22Rv1 (cell line): ENCODE measurements at regions not wholly inside any gene's neighbourhood (a gene's known extent, or its start where the extent isn't known, plus 50 kb on each side); places are given as distances from the start of the nearest gene placed in this dataset.

Experiments used
- H3K27ac ChIP-seq: fragments of 450-650 bp; 2 replicates; pipeline ENCODE4 v1.5.1; 2017
- ZFX ChIP-seq: fragments of 450-650 bp; IDR thresholded peaks from 2 replicates; pipeline ENCODE4 v1.6.1; 2017; ENCODE audit warnings: antibody characterized with exemption, borderline replicate concordance
- TF ChIP-seq, protein P1 (sequence below): fragments of 450-650 bp; IDR thresholded peaks from 2 replicates; pipeline ENCODE4 v1.5.1; 2017; ENCODE audit warnings: mild to moderate bottlenecking

DNA sequence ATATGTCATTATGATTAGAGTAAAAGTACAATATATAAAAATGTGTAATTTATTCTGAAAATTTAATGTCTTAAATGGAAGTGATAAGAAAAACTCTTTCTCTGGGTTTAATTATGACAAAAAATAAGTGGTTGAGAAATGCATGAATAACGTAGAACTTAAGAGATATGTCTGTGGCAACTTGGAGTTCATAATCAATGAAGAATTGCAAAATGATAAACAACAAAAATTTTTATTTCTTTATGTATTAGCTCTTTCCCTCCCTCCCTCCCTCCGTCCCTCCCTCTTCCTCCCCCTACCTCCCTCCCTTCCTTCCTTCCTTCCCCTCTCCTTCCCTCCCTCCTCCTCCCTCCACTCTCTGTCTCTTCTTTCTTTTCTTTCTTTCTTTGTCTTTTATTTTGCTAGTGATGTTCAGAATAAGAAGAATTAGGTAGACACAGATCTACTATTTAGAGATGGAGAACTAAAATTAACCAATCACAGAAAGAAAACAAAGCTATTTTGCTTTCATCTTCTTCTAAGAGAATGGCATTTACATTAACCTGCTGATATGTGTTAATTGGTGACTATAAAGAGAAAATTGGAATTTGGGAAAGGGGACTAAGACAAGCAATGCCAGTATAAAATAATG is 96.3 kb upstream of the PDC start:
- no peak for TF ChIP-seq ZFX
- TF ChIP-seq, protein P1, sequence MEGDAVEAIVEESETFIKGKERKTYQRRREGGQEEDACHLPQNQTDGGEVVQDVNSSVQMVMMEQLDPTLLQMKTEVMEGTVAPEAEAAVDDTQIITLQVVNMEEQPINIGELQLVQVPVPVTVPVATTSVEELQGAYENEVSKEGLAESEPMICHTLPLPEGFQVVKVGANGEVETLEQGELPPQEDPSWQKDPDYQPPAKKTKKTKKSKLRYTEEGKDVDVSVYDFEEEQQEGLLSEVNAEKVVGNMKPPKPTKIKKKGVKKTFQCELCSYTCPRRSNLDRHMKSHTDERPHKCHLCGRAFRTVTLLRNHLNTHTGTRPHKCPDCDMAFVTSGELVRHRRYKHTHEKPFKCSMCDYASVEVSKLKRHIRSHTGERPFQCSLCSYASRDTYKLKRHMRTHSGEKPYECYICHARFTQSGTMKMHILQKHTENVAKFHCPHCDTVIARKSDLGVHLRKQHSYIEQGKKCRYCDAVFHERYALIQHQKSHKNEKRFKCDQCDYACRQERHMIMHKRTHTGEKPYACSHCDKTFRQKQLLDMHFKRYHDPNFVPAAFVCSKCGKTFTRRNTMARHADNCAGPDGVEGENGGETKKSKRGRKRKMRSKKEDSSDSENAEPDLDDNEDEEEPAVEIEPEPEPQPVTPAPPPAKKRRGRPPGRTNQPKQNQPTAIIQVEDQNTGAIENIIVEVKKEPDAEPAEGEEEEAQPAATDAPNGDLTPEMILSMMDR: no peak
- no peak overlapping the region for H3K27ac ChIP-seq

DNA sequence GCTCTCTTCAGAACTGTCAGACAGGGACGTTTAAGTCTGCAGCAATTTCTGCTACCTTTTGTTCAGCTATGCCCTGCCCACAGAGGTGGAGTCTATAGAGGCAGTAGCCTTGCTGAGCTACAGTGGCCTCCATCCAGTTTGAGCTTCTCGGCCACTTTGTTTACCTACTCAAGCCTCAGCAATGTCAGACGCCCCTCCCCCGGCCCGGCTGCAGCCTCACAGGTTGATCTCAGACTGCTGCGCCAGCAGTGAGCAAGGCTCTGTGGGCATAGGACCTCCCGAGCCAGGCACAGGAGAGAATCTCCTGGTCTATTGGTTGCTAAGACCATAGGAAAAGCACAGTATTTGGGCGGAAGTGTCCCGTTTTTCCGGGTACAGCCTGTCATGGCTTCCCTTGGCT is 89.9 kb upstream of the PDC start:
- H3K27ac ChIP-seq: no peak overlapping the region
- TF ChIP-seq ZFX: no peak

DNA sequence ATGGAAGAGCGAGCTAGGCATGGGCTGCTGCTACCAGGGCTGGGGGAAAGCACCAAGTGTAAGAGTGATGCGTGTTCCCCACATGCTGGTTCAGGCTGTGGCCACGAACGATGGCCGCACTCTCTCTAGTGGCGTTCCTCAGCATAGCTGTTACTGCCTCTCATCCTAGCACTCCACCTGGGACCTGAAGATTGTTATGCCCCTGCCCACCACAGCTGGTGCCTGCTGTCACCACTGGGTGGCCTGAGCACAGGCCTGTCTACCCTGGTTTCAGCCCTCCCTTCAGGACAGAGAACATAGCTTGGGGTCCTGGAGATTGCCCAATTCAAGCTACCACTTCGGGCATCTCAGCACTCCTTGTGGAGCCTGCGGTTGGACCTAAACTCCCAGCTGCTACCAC is 80.1 kb upstream of the PDC start:
- no peak for TF ChIP-seq ZFX
- TF ChIP-seq, protein P1: no peak; the same call in 1 of the 2 replicates
- H3K27ac ChIP-seq: no peak overlapping the region

DNA sequence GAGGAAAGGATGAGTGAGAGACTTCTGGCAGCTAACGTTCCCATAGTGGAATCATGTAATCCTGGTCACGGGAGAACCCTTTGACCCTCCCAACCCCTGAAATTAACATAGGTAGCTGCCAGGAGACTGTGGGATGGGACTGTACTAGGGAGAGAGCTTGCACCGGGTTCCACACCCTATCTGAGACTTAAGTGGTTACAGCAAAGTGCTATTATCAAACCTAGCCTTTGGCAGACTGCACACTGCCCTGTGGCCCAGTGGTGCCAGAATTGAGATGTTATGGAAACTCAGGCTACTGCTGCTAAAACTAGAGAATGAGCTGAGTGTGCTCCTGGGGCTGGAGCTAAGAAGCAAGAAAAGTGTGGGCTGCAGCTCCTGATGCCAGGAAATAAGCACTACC is 79.6 kb upstream of the PDC start:
- TF ChIP-seq, protein P1: no peak
- no peak for TF ChIP-seq ZFX
- no peak overlapping the region for H3K27ac ChIP-seq

DNA sequence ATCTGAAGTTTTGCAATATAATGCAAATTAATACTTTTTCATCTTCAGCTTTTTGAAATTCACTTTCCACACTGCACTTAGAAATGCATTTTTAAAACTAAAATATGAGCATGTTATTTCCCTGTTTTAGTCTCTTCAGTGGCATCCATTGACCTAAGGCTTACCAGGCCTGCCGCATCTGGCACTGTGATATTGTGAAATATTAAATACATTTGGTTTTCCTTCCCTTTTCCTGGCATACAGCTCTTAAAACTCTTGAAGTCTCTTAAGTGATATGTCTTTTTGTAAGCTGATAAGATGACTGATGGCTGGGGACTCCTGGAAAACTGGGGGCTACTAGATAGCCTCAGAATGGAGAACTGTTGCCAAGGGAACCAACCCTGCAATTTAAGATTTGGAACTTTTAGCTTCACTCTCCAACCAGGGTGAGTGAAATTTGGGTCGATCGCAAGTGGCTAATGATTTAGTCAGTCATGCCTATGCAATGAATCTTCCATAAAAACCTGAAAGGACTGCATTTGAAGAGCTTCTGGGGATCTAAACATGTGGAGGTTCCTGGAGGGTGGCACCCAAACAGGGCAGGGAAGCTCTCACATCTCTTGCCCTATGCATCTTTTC is 75.5 kb upstream of the PDC start:
- H3K27ac ChIP-seq: no peak overlapping the region
- no peak for TF ChIP-seq ZFX
- TF ChIP-seq, protein P1: no peak

DNA sequence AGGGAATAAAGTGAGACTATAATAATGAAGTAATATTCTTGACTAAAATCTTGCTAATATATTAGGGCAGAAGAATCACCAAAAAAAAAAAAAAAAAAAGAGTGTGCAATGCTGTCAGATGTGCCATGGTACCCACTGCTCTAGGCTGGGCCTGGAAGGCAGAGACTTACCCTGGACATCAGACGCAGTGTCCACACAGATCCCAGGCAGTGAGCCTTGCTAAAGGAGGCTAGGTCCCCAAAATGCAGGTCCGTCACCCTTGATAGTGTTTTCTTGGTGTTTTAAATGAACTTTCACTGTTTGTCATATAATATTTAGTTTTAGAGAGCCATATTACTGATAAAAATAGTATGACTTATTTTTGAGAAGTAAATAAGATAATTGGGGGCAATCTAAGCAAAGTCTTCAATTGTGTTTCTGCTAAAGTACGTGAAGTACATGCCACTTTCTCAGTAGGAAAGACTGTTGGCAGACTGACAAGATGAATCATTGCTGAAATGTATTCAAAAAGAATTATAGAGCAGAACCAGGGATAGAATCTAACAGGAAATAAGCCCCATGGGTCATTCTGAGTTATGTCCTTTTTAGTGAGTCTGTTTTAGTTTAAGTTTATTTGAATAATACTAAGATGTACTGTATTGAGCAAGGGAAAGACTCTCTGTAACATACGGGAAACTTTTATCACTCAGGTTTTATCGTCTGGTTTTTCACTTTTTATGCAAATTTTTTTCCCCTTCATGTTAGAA is 74.6 kb upstream of the PDC start:
- TF ChIP-seq, protein P1: no peak
- no peak for TF ChIP-seq ZFX
- H3K27ac ChIP-seq: no peak overlapping the region

DNA sequence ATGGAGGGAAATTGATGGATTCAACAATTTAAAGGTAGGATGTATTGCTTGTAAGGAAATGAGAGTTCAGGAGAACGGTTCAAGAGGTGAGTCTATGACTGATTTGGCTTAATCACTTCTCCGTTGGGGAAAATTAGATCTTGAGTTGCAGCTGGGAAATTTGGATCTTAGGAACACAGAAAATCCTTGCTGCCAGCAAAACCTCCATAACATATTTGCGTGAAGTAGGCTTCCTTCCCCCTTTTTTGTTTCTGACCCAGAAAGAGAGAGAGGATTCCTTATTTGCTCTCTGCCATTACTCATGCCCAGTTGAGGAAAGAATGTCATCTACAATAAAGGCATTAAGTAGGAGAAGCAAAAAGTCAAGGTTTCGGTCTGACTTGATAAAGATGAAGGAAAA is 73.5 kb upstream of the PDC start:
- H3K27ac ChIP-seq: no peak overlapping the region
- TF ChIP-seq, protein P1: no peak
- TF ChIP-seq ZFX: no peak
